NCI-H187 treated with DMSO at 0.1 percent for 48 hours (cell line): ENCODE measurements at regions not wholly inside any gene's neighbourhood (a gene's known extent, or its start where the extent isn't known, plus 50 kb on each side); places are given as distances from the start of the nearest gene placed in this dataset.

ENCODE experiments used
- DNase-seq: peaks from one replicate; lab custom pipeline; 2025; lab: John Stamatoyannopoulos, UW

- DNase-seq = no peak
These were observed 233.1 kb upstream of the IRX1 start for GRCh38 chr5:3362606-3362910.

GRCh38 chr5:3361811-3362605 lies 233.6 kb upstream of the IRX1 start:
- no peak for DNase-seq

DNA sequence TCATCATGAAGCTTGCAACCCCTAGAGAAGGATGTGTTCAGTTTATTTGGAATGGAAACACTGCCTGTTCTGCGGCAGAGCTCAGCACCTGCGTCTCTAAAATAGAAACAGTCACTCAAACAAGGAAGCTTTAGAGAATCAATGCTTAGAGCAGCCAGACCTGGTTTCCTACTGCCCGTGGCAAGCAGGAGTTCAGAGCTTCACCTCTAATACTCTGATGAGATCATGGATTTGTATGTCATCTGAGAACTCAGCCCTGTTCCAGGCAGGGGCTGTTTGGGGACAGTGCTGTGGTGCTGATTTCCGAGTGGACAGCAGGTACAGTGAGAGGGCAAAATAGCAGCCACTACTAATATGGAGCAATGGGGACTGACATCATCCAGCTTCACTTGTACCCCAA lies 236.0 kb upstream of the IRX1 start:
- DNase-seq = no peak

DNA sequence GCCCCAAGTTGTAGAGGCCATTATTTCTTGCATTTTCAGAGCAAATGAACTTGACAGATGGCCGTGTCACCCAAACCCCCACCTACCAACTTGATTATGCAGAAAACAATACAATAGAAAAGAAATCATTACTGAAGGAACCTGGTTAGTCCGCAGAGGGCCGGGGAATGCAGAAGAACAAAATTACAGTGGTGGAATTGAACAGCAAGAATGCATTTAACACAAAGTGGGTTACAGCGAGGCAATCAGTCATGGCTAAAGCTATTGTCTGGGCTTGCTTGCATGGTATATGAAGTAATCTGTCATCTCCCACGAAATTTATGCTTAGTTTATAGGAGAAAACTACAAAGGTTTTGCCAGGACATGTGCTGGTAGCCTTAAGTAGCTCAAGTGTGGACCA lies 238.3 kb upstream of the IRX1 start:
- no peak for DNase-seq

DNA sequence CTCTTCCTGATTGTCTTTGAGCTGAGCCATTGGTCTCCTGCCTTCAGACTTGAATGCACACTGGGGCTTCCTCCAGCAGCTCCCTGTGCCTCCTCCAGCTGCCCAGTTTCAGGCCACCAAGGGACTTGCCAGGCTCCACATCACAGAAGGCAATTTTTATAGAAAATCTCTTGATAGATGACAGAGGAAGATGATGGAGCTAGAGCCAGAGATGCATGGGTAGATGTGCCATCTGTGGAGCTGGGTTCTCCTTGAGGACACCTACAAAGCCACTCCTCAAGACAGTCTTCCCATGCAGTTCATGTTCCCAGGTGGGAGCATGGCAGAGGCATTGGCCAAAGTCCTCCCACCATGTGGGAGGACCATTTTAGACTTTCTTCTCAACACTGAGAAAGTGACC lies 239.6 kb upstream of the IRX1 start:
- DNase-seq = no peak

- DNase-seq = no peak
These were observed 240.5 kb upstream of the IRX1 start for GRCh38 chr5:3355126-3355525.

GRCh38 chr5:3354606-3355005 lies 241.0 kb upstream of the IRX1 start:
- no peak for DNase-seq

DNA sequence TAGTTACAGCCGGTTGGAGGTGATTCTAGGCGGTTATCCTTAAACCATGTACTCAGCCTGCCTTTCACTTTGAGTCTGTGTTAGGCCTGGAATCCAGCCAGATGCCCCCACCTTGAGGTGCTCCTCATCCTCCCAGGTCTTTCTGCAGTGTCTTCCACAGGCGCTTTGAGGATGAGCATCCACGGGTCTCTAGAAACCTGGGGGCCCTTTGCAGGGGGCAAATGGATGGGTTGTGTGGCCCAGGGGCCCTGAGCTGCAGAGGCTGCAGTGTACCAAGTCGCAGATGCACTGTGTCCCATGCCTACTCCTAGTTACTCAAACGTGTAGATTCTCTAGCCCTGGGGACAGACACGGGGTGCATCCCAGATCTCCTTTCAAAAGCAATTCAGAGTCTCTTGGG lies 242.1 kb upstream of the IRX1 start:
- no peak for DNase-seq

DNA sequence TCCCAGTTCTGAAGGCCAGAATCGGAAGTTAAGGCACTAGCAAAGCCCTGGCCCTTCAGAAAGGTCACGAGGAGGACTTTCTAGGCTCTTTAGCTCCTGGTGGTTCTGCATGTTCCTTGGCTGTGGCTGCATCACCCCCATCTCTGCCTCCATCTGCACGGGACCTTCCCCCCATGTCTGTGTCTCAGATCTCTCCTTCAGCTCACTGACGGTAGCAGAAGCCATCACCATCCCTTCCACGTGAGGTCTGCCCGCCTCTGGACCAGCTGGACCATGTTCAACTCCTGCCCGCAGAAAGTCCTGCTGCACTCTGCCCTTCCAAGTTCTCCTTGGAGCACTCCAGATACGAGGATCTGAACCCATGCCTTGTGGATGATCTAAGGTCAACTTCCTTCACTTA lies 242.9 kb upstream of the IRX1 start:
- no peak for DNase-seq

DNA sequence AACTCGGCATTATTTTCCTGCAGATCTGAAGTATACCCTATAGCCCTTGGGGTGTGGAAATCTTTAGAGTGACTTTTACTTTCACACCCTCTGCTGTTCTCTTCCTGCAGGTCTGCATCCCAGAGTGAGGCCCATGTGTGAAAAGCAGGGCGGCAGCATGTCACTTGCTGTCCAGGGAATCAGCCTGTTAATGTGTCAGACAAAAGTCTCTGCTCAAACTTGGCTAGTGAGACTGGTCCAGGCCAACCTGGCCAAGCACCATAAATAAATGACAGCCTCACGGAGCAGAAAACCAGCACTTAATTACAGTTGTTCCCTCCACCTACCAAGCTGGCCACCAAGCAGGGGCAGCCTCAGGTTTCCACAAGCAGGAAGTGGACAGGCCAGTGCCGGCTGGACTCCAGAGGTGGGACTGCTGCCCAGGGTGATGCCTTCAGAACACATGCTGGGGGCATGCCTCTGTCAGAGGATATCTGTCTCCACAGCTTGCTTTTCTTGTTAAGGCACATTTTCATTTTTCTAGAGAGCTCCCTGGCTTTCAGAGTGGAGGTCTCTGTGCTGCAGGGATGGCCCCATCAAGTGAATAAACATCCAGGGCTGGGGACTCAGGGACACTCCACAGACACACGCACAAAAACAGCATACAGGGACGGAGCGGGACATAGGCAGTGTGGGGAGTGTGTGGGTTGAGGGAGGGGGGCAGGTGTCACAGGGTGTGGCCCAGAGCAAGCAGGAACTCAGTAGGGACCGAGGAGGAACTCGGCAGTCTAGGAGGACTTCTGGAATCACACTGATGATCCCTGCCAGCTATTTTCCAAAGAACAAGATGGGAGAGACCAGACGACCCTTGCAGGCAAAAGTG lies 243.8 kb upstream of the IRX1 start:
- DNase-seq = no peak

- DNase-seq = no peak
These were observed 244.9 kb upstream of the IRX1 start for GRCh38 chr5:3350781-3351180.

GRCh38 chr5:3349704-3350565 lies 245.7 kb upstream of the IRX1 start:
- no peak for DNase-seq

DNA sequence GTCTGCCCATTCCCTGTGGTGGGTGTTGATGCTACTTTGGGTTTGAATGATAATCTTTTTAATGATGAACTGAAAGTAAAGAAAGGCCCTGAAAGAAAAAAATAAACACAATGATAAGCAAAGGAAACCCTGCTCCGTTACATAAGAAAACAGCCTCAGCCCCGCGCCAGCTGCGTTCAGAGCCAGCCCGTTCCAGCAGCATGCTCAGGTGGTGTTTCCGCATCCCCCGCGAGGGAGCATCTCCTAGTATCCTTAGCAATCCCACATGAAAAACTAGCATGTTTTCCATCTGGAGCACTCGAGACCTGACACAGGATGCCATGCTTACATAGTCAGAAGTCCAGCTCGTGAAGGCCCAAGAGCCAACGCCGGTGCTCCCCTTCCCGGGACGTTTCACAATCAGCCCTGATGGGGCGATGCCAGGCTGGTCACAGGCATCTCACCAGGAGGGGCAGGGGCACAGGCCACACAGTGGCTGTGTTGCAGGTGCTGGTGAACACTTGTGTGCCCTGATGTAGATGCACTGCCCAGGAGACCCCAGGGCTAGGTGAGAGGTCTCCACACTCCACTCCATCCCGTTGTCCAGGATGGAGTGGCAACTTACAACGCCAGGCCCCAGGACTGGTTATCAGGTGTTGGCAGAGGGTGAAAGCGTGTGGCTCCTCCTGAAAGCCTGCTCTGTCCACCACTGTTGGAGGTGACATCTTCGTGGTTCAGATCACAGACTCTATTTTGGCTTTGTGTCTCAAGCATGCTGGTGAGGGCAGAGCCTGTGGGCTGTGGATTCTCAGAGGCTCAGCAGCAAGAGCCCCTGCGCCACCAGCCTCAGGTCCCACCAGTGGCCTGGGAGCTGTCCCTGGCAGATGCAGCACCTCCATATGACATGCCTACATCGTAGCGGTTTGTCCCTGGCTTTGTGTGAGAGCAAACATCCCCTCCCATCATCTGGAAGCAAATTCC lies 246.8 kb upstream of the IRX1 start:
- DNase-seq = no peak

- DNase-seq = no peak
These were observed 247.9 kb upstream of the IRX1 start for GRCh38 chr5:3347741-3348140.

DNA sequence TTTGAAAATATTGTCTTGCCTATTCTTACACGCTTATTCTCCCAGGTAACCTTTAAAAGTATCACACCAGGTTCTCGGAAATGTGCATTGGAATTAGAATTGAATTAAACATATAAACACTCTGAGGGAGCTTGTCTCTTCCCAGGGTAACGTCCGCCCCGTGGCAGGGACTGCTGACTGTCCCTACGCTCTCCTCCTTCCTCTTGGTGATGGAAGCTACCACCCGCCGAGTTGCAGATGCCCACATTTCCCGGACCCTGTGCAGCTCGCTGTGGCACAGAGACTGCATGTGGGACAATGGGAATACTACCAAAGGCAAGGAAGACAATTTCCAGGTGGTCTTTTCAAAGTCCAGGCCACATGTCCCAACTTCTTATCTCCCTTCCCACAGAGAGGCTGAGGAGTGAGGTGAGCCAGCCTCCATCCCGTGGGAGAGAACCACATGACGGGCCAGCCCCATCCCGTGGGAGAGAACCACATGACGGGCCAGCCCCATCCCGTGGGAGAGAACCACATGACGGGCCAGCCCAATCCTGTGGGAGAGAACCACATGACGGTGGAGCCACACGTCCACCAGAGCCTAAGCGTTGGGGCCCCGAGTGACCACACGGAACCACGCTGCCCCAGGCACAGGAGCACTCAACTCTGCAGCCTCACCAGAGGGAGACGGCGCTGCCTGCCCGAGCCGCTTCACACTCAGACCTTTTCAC lies 249.4 kb upstream of the IRX1 start:
- no peak for DNase-seq

GRCh38 chr5:3345195-3345594 lies 250.4 kb upstream of the IRX1 start:
- no peak for DNase-seq

GRCh38 chr5:3344671-3345070 lies 251.0 kb upstream of the IRX1 start:
- DNase-seq = no peak

- no peak for DNase-seq
These were observed 251.7 kb upstream of the IRX1 start for GRCh38 chr5:3343911-3344310.

- no peak for DNase-seq
These were observed 252.4 kb upstream of the IRX1 start for GRCh38 chr5:3343211-3343610.

DNA sequence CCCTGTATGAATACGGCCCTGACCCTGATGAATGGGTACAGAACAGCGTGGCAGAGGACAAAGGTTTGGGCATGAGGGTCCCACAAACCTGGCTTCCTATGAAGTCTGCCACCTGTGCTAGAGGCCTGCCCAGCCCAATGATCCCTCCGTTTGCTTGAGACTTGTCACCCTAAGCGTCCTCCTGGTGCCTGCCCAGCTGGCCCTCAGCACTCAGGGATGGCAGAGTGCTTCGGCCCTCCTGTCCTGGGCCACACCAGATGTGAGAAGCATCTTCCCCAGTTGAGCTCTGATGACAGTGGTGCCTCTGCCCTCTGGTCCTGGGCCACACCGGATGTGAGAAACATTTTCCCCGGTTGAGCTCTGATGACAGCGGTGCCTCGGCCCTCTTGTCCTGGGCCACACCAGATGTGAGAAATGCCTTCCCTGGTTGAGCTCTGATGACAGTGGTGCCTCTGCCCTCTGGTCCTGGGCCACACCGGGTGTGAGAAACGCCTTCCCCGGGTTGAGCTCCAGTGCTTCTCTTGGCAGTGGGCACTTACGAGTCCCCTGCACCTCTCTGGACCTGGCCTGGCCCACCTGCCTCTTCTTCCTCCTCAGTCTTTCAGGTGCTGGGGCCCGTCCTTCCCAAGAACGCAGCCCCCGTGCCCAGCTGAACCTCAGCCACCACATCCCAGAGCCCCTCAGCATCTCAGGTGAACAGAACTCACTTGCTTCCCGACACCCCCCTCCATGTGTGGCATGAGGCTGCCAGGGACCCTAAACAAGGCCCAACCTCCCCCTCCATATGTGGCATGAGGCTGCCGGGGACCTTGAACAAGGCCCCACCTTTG lies 253.1 kb upstream of the IRX1 start:
- DNase-seq = no peak
